Dendritic cell treated with granulocyte-macrophage colony-stimulating factor and Interleukin-4, amounts not matched to agents 40 ng/mL and 50 ng/mL, for 4 days (primary cell): ENCODE measurements at regions not wholly inside any gene's neighbourhood (a gene's known extent, or its start where the extent isn't known, plus 50 kb on each side); places are given as distances from the start of the nearest gene placed in this dataset.

Experiments used
- H3K27ac Mint-ChIP-seq: one replicate; pipeline ENCODE4 v1.8.0; 2022; ENCODE audit warnings: mild to moderate bottlenecking, mixed read lengths
- H3K27me3 Mint-ChIP-seq: one replicate; pipeline ENCODE4 v1.8.0; 2022; ENCODE audit warnings: mild to moderate bottlenecking, mixed read lengths
- H3K36me3 Mint-ChIP-seq: one replicate; pipeline ENCODE4 v1.8.0; 2022; ENCODE audit warnings: low read depth, mixed read lengths
- H3K4me1 Mint-ChIP-seq: one replicate; pipeline ENCODE4 v1.8.0; 2022; ENCODE audit warnings: low read depth, mixed read lengths
- H3K4me3 Mint-ChIP-seq: one replicate; pipeline ENCODE4 v1.8.0; 2022; ENCODE audit warnings: mild to moderate bottlenecking, moderate library complexity, mixed read lengths
- H3K9me3 Mint-ChIP-seq: one replicate; pipeline ENCODE4 v1.8.0; 2022; ENCODE audit warnings: mixed read lengths
- intact Hi-C: fragments of 100-400 bp; cut with micrococcal nuclease; formaldehyde crosslinking; loops from one replicate; pipeline ENCODE4 v1.15.0; 2022

- no peak overlapping the region for H3K4me3 Mint-ChIP-seq
- no peaks in the 10 kb centered on the region for H3K4me1 Mint-ChIP-seq
- no peaks in the 10 kb centered on the region for H3K27me3 Mint-ChIP-seq
- H3K36me3 Mint-ChIP-seq = no peaks in the 10 kb centered on the region
- H3K27ac Mint-ChIP-seq = no peak overlapping the region
- peaks cover 4% of the 10 kb centered on the region for H3K9me3 Mint-ChIP-seq
- intact Hi-C loops = no loop called here
These were observed 1039.9 kb downstream of the TLE1 start for GRCh38 chr9:80649496-80649895.

- Mint-ChIP-seq H3K4me3 (no peak overlapping the region), H3K9me3 (peaks cover 9% of the 10 kb centered on the region), H3K27me3 (no peaks in the 10 kb centered on the region), H3K27ac (no peak overlapping the region), H3K36me3 (no peaks in the 10 kb centered on the region), H3K4me1 (no peaks in the 10 kb centered on the region)
- intact Hi-C loops = no loop called here
These were observed 1040.3 kb downstream of the TLE1 start for GRCh38 chr9:80649001-80649420.

- Mint-ChIP-seq H3K36me3 (no peaks in the 10 kb centered on the region), H3K27ac (no peak overlapping the region), H3K4me1 (no peaks in the 10 kb centered on the region), H3K9me3 (peaks cover 9% of the 10 kb centered on the region), H3K27me3 (no peaks in the 10 kb centered on the region), H3K4me3 (no peak overlapping the region)
- intact Hi-C loops = no loop called here
These were observed 1041.0 kb downstream of the TLE1 start for GRCh38 chr9:80648336-80648735.

- H3K27me3 Mint-ChIP-seq = no peaks in the 10 kb centered on the region
- intact Hi-C loops = no loop called here
- H3K4me1 Mint-ChIP-seq = no peaks in the 10 kb centered on the region
These were observed 1043.1 kb downstream of the TLE1 start for GRCh38 chr9:80646211-80646610.

GRCh38 chr9:80644044-80644443 lies 1045.3 kb downstream of the TLE1 start:
- Mint-ChIP-seq H3K4me3 (no peak overlapping the region), H3K9me3 (peaks cover 9% of the 10 kb centered on the region), H3K27ac (no peak overlapping the region), H3K27me3 (no peaks in the 10 kb centered on the region), H3K36me3 (no peaks in the 10 kb centered on the region), H3K4me1 (no peaks in the 10 kb centered on the region)
- intact Hi-C loops = no loop called here

More at GRCh38 chr9:80646211-80646610, 1043.1 kb downstream of the TLE1 start:
- no peak overlapping the region for H3K27ac Mint-ChIP-seq
- H3K36me3 Mint-ChIP-seq = no peaks in the 10 kb centered on the region
- peaks cover 9% of the 10 kb centered on the region for H3K9me3 Mint-ChIP-seq
- H3K4me3 Mint-ChIP-seq = no peak overlapping the region

- peaks cover 45% of the 10 kb centered on the region for H3K9me3 Mint-ChIP-seq
- intact Hi-C loops = loop anchor here (10.0 kb wide), 1 partner anchor 60 kb away; no protein-coding TSS in a partner anchor
- no peaks in the 10 kb centered on the region for H3K36me3 Mint-ChIP-seq
- H3K4me3 Mint-ChIP-seq = no peak overlapping the region
- no peaks in the 10 kb centered on the region for H3K4me1 Mint-ChIP-seq
- H3K27ac Mint-ChIP-seq = no peak overlapping the region
- no peaks in the 10 kb centered on the region for H3K27me3 Mint-ChIP-seq
These were observed 1054.3 kb downstream of the TLE1 start for GRCh38 chr9:80635065-80635464.

DNA sequence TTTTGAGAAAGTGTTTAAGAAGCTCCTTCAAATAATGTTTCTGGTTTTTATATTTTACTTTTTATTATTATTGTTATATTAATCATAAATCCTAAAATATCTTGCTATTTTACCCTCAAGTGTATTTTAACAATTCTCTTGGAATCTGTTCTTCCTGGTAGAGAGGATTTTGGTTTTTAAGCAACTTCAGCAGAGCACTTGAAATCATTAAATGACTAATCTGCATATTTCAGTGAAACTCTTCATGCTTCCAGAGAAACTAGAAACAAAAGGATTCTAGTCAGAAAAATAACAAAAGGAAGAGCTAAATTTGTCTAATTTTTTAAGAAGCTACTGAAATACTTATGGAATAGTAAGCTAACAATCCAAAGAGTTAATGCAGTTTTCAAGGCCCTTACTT lies 1057.3 kb downstream of the TLE1 start:
- H3K27ac Mint-ChIP-seq = no peak overlapping the region
- peaks cover 30% of the 10 kb centered on the region for H3K9me3 Mint-ChIP-seq
- intact Hi-C loops = loop anchor here (10.0 kb wide), 1 partner anchor 57 kb away; no protein-coding TSS in a partner anchor

DNA sequence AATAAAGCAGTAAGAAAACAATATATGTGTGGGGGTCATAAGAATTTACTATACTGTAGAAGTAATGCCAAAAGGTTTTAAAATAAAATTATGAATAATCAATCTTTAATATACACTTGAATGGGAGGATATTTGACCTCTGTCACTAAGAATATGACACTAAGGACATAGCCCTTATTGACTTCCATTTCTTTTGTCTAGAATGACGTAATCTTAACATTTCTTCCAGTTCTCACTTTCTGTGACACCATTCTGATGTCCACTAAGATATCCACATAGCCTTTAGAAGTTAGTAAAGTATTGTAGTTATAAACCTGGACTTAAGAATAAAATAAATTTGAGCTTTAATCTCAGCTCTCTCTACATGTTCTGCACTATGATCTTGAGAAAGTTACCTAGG lies 1050.7 kb downstream of the TLE4 start:
- H3K27me3 Mint-ChIP-seq = no peaks in the 10 kb centered on the region
- H3K9me3 Mint-ChIP-seq = peaks cover 23% of the 10 kb centered on the region

More for the DNA sequence above, 1057.3 kb downstream of the TLE1 start:
- Mint-ChIP-seq H3K36me3 (no peaks in the 10 kb centered on the region), H3K27me3 (no peaks in the 10 kb centered on the region), H3K4me3 (no peak overlapping the region), H3K4me1 (no peaks in the 10 kb centered on the region)

DNA sequence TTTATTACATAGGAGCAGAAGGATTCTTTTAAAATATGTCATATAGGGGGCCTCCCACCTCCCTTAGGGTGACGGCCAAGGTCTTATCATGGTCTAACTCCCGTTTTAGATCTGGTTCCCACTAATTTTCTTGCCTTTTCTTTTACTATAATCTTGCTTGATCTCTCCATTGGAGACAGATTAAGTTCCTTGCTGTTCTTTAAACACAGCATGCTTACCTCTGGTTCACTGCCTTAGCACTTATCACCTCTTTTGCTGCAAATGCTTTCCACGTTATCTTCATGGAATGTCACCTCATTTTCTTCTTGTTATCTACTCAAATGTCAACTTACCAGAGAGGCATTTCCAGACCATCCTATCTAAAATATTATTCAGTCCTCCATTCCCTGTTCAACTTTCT lies 1047.6 kb downstream of the TLE4 start:
- Mint-ChIP-seq H3K4me1 (no peaks in the 10 kb centered on the region), H3K27me3 (no peaks in the 10 kb centered on the region), H3K4me3 (no peak overlapping the region), H3K9me3 (peaks cover 11% of the 10 kb centered on the region), H3K27ac (no peak overlapping the region), H3K36me3 (no peaks in the 10 kb centered on the region)
- intact Hi-C loops = no loop called here

More for the DNA sequence above, 1050.7 kb downstream of the TLE4 start:
- Mint-ChIP-seq H3K36me3 (no peaks in the 10 kb centered on the region), H3K27ac (no peak overlapping the region), H3K4me3 (no peak overlapping the region), H3K4me1 (no peaks in the 10 kb centered on the region)
- intact Hi-C loops = loop anchor here (10.0 kb wide), 1 partner anchor 52 kb away; no protein-coding TSS in a partner anchor

DNA sequence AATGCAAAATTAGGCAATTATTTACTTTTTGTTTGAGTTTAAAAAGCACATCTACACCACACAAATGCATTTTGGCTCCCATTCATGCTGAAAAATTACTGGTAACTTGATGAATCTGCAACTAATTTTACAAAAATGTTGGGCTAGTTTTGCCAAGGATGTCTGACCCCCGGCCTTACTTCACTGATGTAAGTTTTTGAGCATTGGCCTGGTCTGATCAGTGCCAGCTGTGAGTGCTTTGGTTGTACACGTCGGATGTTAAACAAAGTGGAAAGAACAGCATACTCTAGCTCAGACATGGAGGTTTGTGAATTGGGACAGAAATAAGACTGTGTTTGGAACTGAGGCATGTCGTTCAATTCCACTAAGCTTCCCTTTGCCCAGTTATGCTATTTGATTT lies 1044.2 kb downstream of the TLE4 start:
- Mint-ChIP-seq H3K27ac (no peak overlapping the region), H3K9me3 (peaks cover 12% of the 10 kb centered on the region), H3K4me3 (no peak overlapping the region), H3K36me3 (no peaks in the 10 kb centered on the region), H3K4me1 (no peaks in the 10 kb centered on the region), H3K27me3 (no peaks in the 10 kb centered on the region)
- intact Hi-C loops = no loop called here

GRCh38 chr9:80605793-80606192 lies 1034.0 kb downstream of the TLE4 start:
- Mint-ChIP-seq H3K27ac (no peak overlapping the region), H3K9me3 (peaks cover 4% of the 10 kb centered on the region), H3K27me3 (no peaks in the 10 kb centered on the region), H3K4me3 (no peak overlapping the region), H3K4me1 (no peaks in the 10 kb centered on the region), H3K36me3 (no peaks in the 10 kb centered on the region)
- intact Hi-C loops = no loop called here

DNA sequence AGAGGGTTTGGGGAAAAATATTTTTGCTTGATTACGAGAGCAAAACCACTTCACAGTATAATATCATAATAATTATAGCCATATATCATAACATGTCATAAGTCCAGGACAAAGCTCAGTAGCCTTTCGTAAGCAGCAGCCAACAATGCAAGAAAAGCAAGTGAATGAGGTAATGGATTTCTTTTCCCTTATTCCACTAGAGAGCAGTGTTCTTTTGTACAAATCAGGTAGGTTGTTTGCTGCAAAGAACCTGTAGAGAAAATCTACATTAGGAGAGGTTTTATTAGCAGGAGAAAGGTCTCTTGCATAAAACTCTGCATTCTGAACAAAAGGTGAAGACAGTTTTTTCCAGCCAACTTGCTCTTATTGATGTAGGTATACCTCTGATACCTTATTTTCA lies 1033.4 kb downstream of the TLE4 start:
- H3K27ac Mint-ChIP-seq = no peak overlapping the region
- H3K4me3 Mint-ChIP-seq = no peak overlapping the region
- no peaks in the 10 kb centered on the region for H3K36me3 Mint-ChIP-seq
- no peaks in the 10 kb centered on the region for H3K4me1 Mint-ChIP-seq
- H3K27me3 Mint-ChIP-seq = no peaks in the 10 kb centered on the region
- intact Hi-C loops = no loop called here
- H3K9me3 Mint-ChIP-seq = no peaks in the 10 kb centered on the region

DNA sequence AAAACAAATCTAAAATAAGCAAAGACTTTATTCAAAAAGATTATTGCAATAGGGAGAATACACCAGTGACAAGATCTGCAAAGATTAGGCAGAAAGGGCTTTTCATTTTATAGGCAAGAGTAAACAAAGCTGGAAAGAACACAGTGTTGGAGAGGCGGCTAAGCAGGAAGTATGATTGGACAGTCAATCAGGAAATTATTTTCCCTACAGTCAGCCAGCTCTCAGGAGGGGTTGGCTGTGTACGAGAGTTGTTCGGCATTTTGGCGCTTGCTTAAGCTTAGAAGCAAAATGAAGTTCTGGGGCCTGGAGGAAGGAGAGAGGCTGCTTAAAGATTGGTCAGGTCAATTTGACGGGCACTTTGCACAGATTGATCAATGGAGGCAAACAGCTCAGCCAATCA lies 1030.5 kb downstream of the TLE4 start:
- no peak overlapping the region for H3K27ac Mint-ChIP-seq
- no peak overlapping the region for H3K4me3 Mint-ChIP-seq
- no peaks in the 10 kb centered on the region for H3K9me3 Mint-ChIP-seq
- no peaks in the 10 kb centered on the region for H3K4me1 Mint-ChIP-seq
- intact Hi-C loops = no loop called here
- no peaks in the 10 kb centered on the region for H3K36me3 Mint-ChIP-seq
- H3K27me3 Mint-ChIP-seq = no peaks in the 10 kb centered on the region

DNA sequence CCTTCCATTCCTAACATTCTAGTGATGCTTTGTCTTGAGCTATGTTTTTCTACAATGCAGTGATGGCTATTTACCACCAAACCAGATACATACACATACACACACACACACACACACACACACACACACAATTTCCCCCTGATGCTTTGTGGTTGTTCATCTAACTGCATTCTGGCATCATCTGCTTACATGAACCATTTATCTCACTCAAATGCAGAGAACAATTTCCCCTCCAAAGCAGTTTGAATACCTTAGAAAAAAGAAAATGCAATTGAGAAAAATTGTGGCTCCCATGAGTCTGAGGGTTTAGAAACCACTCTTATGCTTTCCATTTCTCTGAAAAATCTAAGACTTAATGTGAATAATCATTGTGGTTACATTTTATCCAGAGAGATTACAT lies 1024.8 kb downstream of the TLE4 start:
- intact Hi-C loops = no loop called here

DNA sequence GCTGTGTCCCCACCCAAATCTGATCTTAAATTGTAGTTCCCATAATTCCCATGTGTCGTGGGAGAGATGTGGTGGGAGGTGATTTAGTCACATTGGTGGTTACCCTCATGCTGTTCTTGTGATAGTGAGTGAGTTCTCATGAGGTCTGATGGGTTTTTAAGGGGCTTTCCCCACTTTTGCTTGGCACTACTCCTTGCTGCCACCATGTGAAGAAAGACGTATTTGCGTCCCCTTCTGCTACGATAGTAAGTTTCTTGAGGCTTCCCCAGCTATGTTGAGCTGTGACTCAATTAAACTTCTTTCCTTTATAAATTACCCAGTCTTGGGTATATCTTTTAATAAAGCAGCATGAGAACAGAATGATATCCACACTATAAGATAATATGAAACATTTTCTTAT lies 1023.4 kb downstream of the TLE4 start:
- Mint-ChIP-seq H3K4me1 (no peaks in the 10 kb centered on the region), H3K4me3 (no peak overlapping the region), H3K9me3 (peaks cover 31% of the 10 kb centered on the region), H3K27me3 (no peaks in the 10 kb centered on the region), H3K36me3 (no peaks in the 10 kb centered on the region), H3K27ac (no peak overlapping the region)
- intact Hi-C loops = no loop called here

More for the DNA sequence above, 1024.8 kb downstream of the TLE4 start:
- no peaks in the 10 kb centered on the region for H3K4me1 Mint-ChIP-seq
- H3K4me3 Mint-ChIP-seq = no peak overlapping the region
- H3K9me3 Mint-ChIP-seq = peaks cover 22% of the 10 kb centered on the region
- no peaks in the 10 kb centered on the region for H3K36me3 Mint-ChIP-seq
- H3K27ac Mint-ChIP-seq = no peak overlapping the region
- H3K27me3 Mint-ChIP-seq = no peaks in the 10 kb centered on the region
